GM19023 (cell line): ENCODE measurements at regions not wholly inside any gene's neighbourhood (a gene's known extent, or its start where the extent isn't known, plus 50 kb on each side); places are given as distances from the start of the nearest gene placed in this dataset.

Source experiments
- ATAC-seq: cut with Tn5 transposase; IDR thresholded peaks from one replicate; pipeline ENCODE4 v1.9.1; 2021; ENCODE audit warnings: mild to moderate bottlenecking, moderate library complexity; ENCODE audit not compliant: unreplicated experiment

- no peak for ATAC-seq
Measured at GRCh38 chr6:12645941-12646340, 70.6 kb upstream of the PHACTR1 start.

GRCh38 chr6:12648171-12648570, 68.4 kb upstream of the PHACTR1 start:
- ATAC-seq = no peak

- ATAC-seq = no peak
Measured at GRCh38 chr6:12649325-12649724, 67.2 kb upstream of the PHACTR1 start.

GRCh38 chr6:12653486-12653885, 63.1 kb upstream of the PHACTR1 start:
- no peak for ATAC-seq

GRCh38 chr6:12654107-12654506, 62.5 kb upstream of the PHACTR1 start:
- no peak for ATAC-seq

- ATAC-seq = no peak
Measured at GRCh38 chr6:12654514-12654913, 62.1 kb upstream of the PHACTR1 start.

GRCh38 chr6:12656906-12657305, 59.7 kb upstream of the PHACTR1 start:
- ATAC-seq = no peak

- ATAC-seq = no peak
Measured at GRCh38 chr6:12657884-12658283, 58.7 kb upstream of the PHACTR1 start.

GRCh38 chr6:12661432-12662089, 55.0 kb upstream of the PHACTR1 start:
- no peak for ATAC-seq
